ENCODE measurements at regions not wholly inside any gene's neighbourhood (a gene's known extent, or its start where the extent isn't known, plus 50 kb on each side); places are given as distances from the start of the nearest gene placed in this dataset.

GRCh38 chr11:58782066-58782465 lies 50.3 kb upstream of the GLYAT start:
- Mint-ChIP-seq H3K27me3 (ENCODE audit: low read depth) (peaks cover 3% of the 10 kb centered on the region; the same call in 1 of the 2 replicates), H3K4me1 (no peaks in the 10 kb centered on the region), H3K4me3 (no peak overlapping the region), H3K36me3 (peaks cover 31% of the 10 kb centered on the region), H3K27ac (no peak overlapping the region), H3K9me3 (peaks cover 80% of the 10 kb centered on the region)
- CTCF ChIA-PET = interaction anchor here (1.0 kb wide), 1 partner anchor 80 kb away, joined by 3 read pairs; no protein-coding TSS in a partner anchor
- ATAC-seq = no peak
- TF ChIP-seq ZNF512 (CRISPR knock-in tag; IDR thresholded peaks at IDR 0.05; ENCODE audit: borderline replicate concordance) = no peak
- TF ChIP-seq TP53 (CRISPR knock-in tag; IDR thresholded peaks at IDR 0.05) = no peak
- TF ChIP-seq AR (CRISPR knock-in tag; IDR thresholded peaks at IDR 0.05) = no peak
- TF ChIP-seq NR3C1 (CRISPR knock-in tag; conservative IDR thresholded peaks at IDR 0.05; ENCODE audit: low read depth) = no peak
- no peak for TF ChIP-seq ZNF121 (CRISPR knock-in tag; IDR thresholded peaks at IDR 0.05)
- TF ChIP-seq ZNF232 (CRISPR knock-in tag; IDR thresholded peaks at IDR 0.05) = no peak
- TF ChIP-seq EMX1 (CRISPR knock-in tag; IDR thresholded peaks at IDR 0.05) = no peak
- no peak for TF ChIP-seq ERG (CRISPR knock-in tag; IDR thresholded peaks at IDR 0.05)
- TF ChIP-seq CREB1 (CRISPR knock-in tag; IDR thresholded peaks at IDR 0.05) = no peak
- no peak for TF ChIP-seq FOXK1 (CRISPR knock-in tag; IDR thresholded peaks at IDR 0.05)
- no peak for TF ChIP-seq GRHL2 (CRISPR knock-in tag; IDR thresholded peaks at IDR 0.05; ENCODE audit: insufficient replicate concordance, severe bottlenecking)
- POLR2A ChIA-PET = no interaction called here
- no peak for DNase-seq (ENCODE audit: low spot score)
